HEK293 (cell line): ENCODE measurements at regions not wholly inside any gene's neighbourhood (a gene's known extent, or its start where the extent isn't known, plus 50 kb on each side); places are given as distances from the start of the nearest gene placed in this dataset.

ENCODE experiments used
- CTCF ChIA-PET: fragments of 350-600 bp; formaldehyde crosslinking; extraction: SDS; loops from one replicate; lab custom pipeline; 2021; ENCODE audit warnings: antibody characterized with exemption; lab: Yijun Ruan, JAX
- POLR2A ChIA-PET: fragments of 300-600 bp; formaldehyde crosslinking; extraction: SDS; loops from one replicate; lab custom pipeline; 2020; ENCODE audit warnings: antibody characterized with exemption, inconsistent platforms; lab: Yijun Ruan, JAX
- H3K27ac ChIP-seq: fragments of 200-500 bp; sonication (Bioruptor generic); 2 replicates; pipeline ENCODE4 v1.5.1; 2014; ENCODE audit warnings: low read depth, low read length, control low read depth, inconsistent platforms; ENCODE audit errors: extremely low read depth
- H3K36me3 ChIP-seq, 2 experiments: fragments of 200-500 bp in 1 of 2; sonication (Bioruptor generic) in 1 of 2; 1 replicate in 1 of 2; 2 replicates in 1 of 2; pipeline ENCODE4 v1.5.1; 2014 to 2017; ENCODE audit warnings: inconsistent platforms in 2 of 2, low read length in 2 of 2; ENCODE audit not compliant: control insufficient read depth in 2 of 2, insufficient read depth in 1 of 2
- H3K4me1 ChIP-seq: fragments of 200-500 bp; sonication (Bioruptor generic); 2 replicates; pipeline ENCODE4 v1.5.1; 2014; ENCODE audit warnings: mild to moderate bottlenecking, low read length, inconsistent platforms; ENCODE audit not compliant: control insufficient read depth, insufficient read depth
- H3K4me3 ChIP-seq: 2 replicates; pipeline ENCODE4 v1.5.1; 2011; ENCODE audit warnings: low read depth, mild to moderate bottlenecking, control low read depth, low read length, moderate library complexity
- H3K9me3 ChIP-seq: fragments of 200-500 bp; sonication (Bioruptor generic); 2 replicates; pipeline ENCODE4 v1.5.1; 2014; ENCODE audit warnings: low read depth, low read length, inconsistent platforms; ENCODE audit not compliant: control insufficient read depth, insufficient read depth
- INSM2 ChIP-seq: fragments of 450-650 bp; formaldehyde crosslinking; IDR thresholded peaks from 2 replicates; pipeline ENCODE4 v1.5.1; 2016; ENCODE audit warnings: missing biosample characterization, missing genetic modification characterization
- KLF17 ChIP-seq: fragments of 450-650 bp; formaldehyde crosslinking; IDR thresholded peaks from 2 replicates; pipeline ENCODE4 v1.5.1; 2016; ENCODE audit warnings: missing biosample characterization, missing genetic modification characterization
- KLF9 ChIP-seq: fragments of 450-650 bp; formaldehyde crosslinking; IDR thresholded peaks from 2 replicates; pipeline ENCODE4 v1.5.1; 2016; ENCODE audit warnings: missing biosample characterization, missing genetic modification characterization, low read depth
- SCRT2 ChIP-seq: fragments of 450-650 bp; formaldehyde crosslinking; IDR thresholded peaks from 2 replicates; pipeline ENCODE4 v1.5.1; 2016; ENCODE audit warnings: missing biosample characterization, missing genetic modification characterization
- SP7 ChIP-seq: fragments of 450-650 bp; formaldehyde crosslinking; IDR thresholded peaks from 2 replicates; pipeline ENCODE4 v1.5.1; 2016; ENCODE audit warnings: missing biosample characterization, missing genetic modification characterization
- TCF7L2 ChIP-seq: IDR thresholded peaks from 2 replicates; pipeline ENCODE4 v1.6.1; 2011; ENCODE audit warnings: low read depth, mild to moderate bottlenecking, inconsistent platforms, low read length, moderate library complexity, borderline replicate concordance
- TRIM28 ChIP-seq: IDR thresholded peaks from 2 replicates; pipeline ENCODE4 v1.6.1; 2011; ENCODE audit warnings: low read length, control low read depth, borderline replicate concordance
- ZBTB8A ChIP-seq: fragments of 450-650 bp; formaldehyde crosslinking; IDR thresholded peaks from 2 replicates; pipeline ENCODE4 v1.5.1; 2016; ENCODE audit warnings: missing biosample characterization, missing genetic modification characterization
- ZIC2 ChIP-seq: fragments of 450-650 bp; formaldehyde crosslinking; IDR thresholded peaks from 2 replicates; pipeline ENCODE4 v1.5.1; 2016; ENCODE audit warnings: missing biosample characterization, missing genetic modification characterization
- ZNF23 ChIP-seq: fragments of 450-650 bp; formaldehyde crosslinking; IDR thresholded peaks from 2 replicates; pipeline ENCODE4 v1.5.1; 2016; ENCODE audit warnings: missing biosample characterization, missing genetic modification characterization, borderline replicate concordance
- ZNF302 ChIP-seq: fragments of 450-650 bp; formaldehyde crosslinking; IDR thresholded peaks from 2 replicates; pipeline ENCODE4 v1.5.1; 2016; ENCODE audit warnings: missing biosample characterization, missing genetic modification characterization, low read depth
- ZNF341 ChIP-seq: fragments of 450-650 bp; formaldehyde crosslinking; IDR thresholded peaks from 2 replicates; pipeline ENCODE4; 2016; ENCODE audit warnings: low read depth, missing biosample characterization, missing genetic modification characterization
- ZNF518A ChIP-seq: fragments of 450-650 bp; formaldehyde crosslinking; conservative IDR thresholded peaks from 2 replicates; pipeline ENCODE4 v1.5.1; 2016; ENCODE audit warnings: low read depth, missing biosample characterization, missing genetic modification characterization
- ZNF600 ChIP-seq: fragments of 450-650 bp; formaldehyde crosslinking; IDR thresholded peaks from 2 replicates; pipeline ENCODE4 v1.5.1; 2016; ENCODE audit warnings: missing biosample characterization, missing genetic modification characterization
- ZNF785 ChIP-seq: fragments of 450-650 bp; formaldehyde crosslinking; IDR thresholded peaks from 2 replicates; pipeline ENCODE4 v1.5.1; 2016; ENCODE audit warnings: missing biosample characterization, missing genetic modification characterization
- TF ChIP-seq, protein P1 (sequence below): fragments of 450-650 bp; IDR thresholded peaks from 2 replicates; pipeline ENCODE4 v1.5.1; 2018; ENCODE audit warnings: missing biosample characterization, missing genetic modification characterization

DNA sequence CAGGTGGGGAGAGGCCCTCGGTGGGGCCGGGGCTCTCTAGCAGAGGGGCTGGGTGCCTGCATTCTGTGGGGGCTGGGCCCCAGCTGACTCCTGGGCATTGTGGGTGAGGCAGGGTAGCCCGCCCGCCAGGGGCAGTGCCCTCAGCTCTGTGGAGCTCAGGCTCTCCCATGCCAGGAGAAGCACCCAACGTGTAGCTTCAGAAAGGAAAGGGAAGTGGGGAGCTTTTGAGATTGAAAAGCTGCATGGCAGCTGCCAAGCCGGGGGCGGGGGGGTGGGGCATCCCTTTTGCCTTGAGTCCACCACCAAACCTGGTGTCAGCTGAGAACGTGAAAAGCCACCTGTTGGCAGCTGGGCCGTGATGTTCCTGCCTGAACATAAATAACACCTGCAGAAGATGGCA is 192.1 kb upstream of the CIBAR2 start (continued):
- TF ChIP-seq ZNF518A (tag by site-specific recombination), result no peak

DNA sequence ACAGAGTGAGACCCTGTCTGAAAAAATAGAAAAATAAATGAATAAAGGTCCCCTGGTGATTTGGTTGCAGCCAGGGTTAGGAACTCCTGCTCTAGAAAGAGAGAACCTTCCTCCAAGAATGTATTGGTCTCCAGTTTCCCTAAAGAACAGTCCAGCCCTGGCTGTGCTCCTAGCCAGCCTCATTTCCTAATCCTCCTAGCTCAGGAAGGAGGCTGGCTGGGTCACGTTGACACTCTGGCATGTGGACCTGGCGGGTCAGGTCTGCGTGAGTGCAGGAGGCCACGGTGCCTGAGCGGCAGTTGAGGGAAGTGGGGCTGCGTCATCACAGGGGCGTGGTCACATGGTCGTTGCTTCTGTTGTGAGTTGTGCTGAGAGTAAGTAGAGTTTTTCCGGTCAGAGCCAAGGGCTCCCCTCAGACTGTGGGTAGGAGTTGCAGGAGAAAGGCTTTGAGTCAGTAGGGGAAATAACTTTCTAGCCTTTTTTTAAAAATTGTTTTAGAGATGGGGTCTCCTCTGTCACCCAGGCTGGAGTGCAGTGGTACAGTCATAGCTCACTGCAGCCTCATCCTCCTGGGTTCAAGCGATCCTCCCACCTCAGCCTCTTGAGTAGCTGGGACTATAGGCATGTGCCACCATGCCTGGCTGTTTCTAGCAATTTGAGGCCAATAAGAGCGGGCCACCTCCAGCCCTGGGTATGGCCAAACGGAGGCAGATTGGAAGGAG is 194.0 kb upstream of the CIBAR2 start:
- ChIA-PET POLR2A (no interaction called here), CTCF (interaction anchor here (0.6 to 2.5 kb wide), 11 partner anchors 9 to 476 kb away, joined by 3 to 9 read pairs (median 3); no protein-coding TSS in a partner anchor)
- Histone ChIP-seq H3K9me3 (no peaks in the 10 kb centered on the region), H3K4me1 (no peaks in the 10 kb centered on the region), H3K36me3 (no peaks in the 10 kb centered on the region)
- TF ChIP-seq SP7 (tag by site-specific recombination) (0 out of 2 replicates have a peak, but pooled peaks have one; percentile 34), SCRT2 (tag by site-specific recombination) (no peak), ZBTB8A (tag by site-specific recombination) (no peak), KLF9 (tag by site-specific recombination) (peak; percentile 58), KLF17 (tag by site-specific recombination) (no peak), ZNF600 (0 out of 2 replicates have a peak, but pooled peaks have one; percentile 38), TCF7L2 (no peak)
- TF ChIP-seq, all 188 proteins: peak for 3
- Histone ChIP-seq H3K27ac (no peak overlapping the region), H3K4me3 (no peak overlapping the region)

GRCh38 chr16:85306793-85307551 is 194.7 kb upstream of the CIBAR2 start:
- Histone ChIP-seq H3K4me3 (no peak overlapping the region), H3K9me3 (no peaks in the 10 kb centered on the region), H3K4me1 (no peaks in the 10 kb centered on the region), H3K36me3 (no peaks in the 10 kb centered on the region), H3K27ac (no peak overlapping the region)
- ChIA-PET POLR2A (no interaction called here), CTCF (interaction anchor here (0.6 to 2.5 kb wide), 9 partner anchors 9 to 476 kb away, joined by 3 to 9 read pairs (median 3); no protein-coding TSS in a partner anchor)
- TF ChIP-seq INSM2 (tag by site-specific recombination) (no peak), ZNF23 (tag by site-specific recombination) (no peak), ZNF341 (no peak), ZNF785 (tag by site-specific recombination) (no peak), TRIM28 (no peak), ZNF302 (tag by site-specific recombination) (no peak), ZIC2 (peak; percentile 42; the same call in 1 of the 2 replicates)
- TF ChIP-seq, protein P1, sequence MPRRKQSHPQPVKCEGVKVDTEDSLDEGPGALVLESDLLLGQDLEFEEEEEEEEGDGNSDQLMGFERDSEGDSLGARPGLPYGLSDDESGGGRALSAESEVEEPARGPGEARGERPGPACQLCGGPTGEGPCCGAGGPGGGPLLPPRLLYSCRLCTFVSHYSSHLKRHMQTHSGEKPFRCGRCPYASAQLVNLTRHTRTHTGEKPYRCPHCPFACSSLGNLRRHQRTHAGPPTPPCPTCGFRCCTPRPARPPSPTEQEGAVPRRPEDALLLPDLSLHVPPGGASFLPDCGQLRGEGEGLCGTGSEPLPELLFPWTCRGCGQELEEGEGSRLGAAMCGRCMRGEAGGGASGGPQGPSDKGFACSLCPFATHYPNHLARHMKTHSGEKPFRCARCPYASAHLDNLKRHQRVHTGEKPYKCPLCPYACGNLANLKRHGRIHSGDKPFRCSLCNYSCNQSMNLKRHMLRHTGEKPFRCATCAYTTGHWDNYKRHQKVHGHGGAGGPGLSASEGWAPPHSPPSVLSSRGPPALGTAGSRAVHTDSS (tag by site-specific recombination), result no peak
